OCI-LY7 (cell line): ENCODE measurements at regions not wholly inside any gene's neighbourhood (a gene's known extent, or its start where the extent isn't known, plus 50 kb on each side); places are given as distances from the start of the nearest gene placed in this dataset.

Source experiments
- BruUV-seq: library from RNA; stranded (reverse); fragments of 400-500 nt; replicated peaks from 2 replicates; lab custom pipeline; 2021; lab: Mats Ljungman, UMichigan
- CTCF ChIA-PET: fragments of 300-600 bp; sonication (Branson Sonifier 250); formaldehyde crosslinking; loops from one replicate; lab custom pipeline; 2022; ENCODE audit warnings: antibody characterized with exemption; ENCODE audit not compliant: unreplicated experiment; lab: Charles Lee
- POLR2A ChIA-PET: fragments of 300-600 bp; sonication (Branson Sonifier 250); formaldehyde crosslinking; loops from one replicate; lab custom pipeline; 2022; ENCODE audit warnings: antibody characterized with exemption; lab: Charles Lee
- DNase-seq: peaks from one replicate; pipeline ENCODE4 v3.0.0-alpha.2; 2015; ENCODE audit warnings: low spot score
- H2AFZ ChIP-seq: fragments of 200-600 bp; sonication (generic), shearing (Covaris generic); 2 replicates; pipeline ENCODE4 v1.6.1; 2014; ENCODE audit warnings: mild to moderate bottlenecking, antibody characterized with exemption, low read length, moderate library complexity
- H3K27ac ChIP-seq: fragments of 200-600 bp; sonication (generic); 2 replicates; pipeline ENCODE4 v1.5.1; 2014; ENCODE audit warnings: mixed run types, low read depth, mild to moderate bottlenecking, moderate library complexity, low read length, inconsistent platforms; ENCODE audit not compliant: poor library complexity, severe bottlenecking
- H3K36me3 ChIP-seq: fragments of 200-600 bp; sonication (generic); 2 replicates; pipeline ENCODE4 v1.6.1; 2014; ENCODE audit warnings: mild to moderate bottlenecking, antibody characterized with exemption, low read length, moderate library complexity, mixed read lengths; ENCODE audit not compliant: insufficient read depth
- H3K4me1 ChIP-seq: fragments of 200-600 bp; sonication (generic); 2 replicates; pipeline ENCODE4 v1.5.1; 2014; ENCODE audit warnings: mild to moderate bottlenecking, low read length; ENCODE audit not compliant: insufficient read depth, poor library complexity, severe bottlenecking
- H3K4me2 ChIP-seq: fragments of 200-600 bp; sonication (generic); 2 replicates; pipeline ENCODE4 v1.6.1; 2014; ENCODE audit warnings: mild to moderate bottlenecking, low read length
- H3K4me3 ChIP-seq: fragments of 200-600 bp; sonication (generic); 2 replicates; pipeline ENCODE4 v1.5.1; 2014; ENCODE audit warnings: mild to moderate bottlenecking, low read depth, low read length; ENCODE audit not compliant: poor library complexity, severe bottlenecking
- H3K79me2 ChIP-seq: fragments of 200-600 bp; sonication (generic); 2 replicates; pipeline ENCODE4 v1.6.1; 2016; ENCODE audit warnings: low read depth, mild to moderate bottlenecking, low read length, moderate library complexity, mixed read lengths; ENCODE audit not compliant: insufficient read depth
- H3K9me2 ChIP-seq: fragments of 200-600 bp; sonication (generic); 2 replicates; pipeline ENCODE4 v1.6.1; 2016; ENCODE audit warnings: mild to moderate bottlenecking, low read length, mixed read lengths; ENCODE audit not compliant: insufficient read depth
- H3K9me3 ChIP-seq: fragments of 200-600 bp; sonication (generic); 2 replicates; pipeline ENCODE4 v1.6.1; 2014; ENCODE audit warnings: mild to moderate bottlenecking, mixed run types, low read length, mixed read lengths
- H4K20me1 ChIP-seq: fragments of 200-600 bp; sonication (generic); 2 replicates; pipeline ENCODE4 v1.6.1; 2014; ENCODE audit warnings: mild to moderate bottlenecking, antibody characterized with exemption, low read length, moderate library complexity, mixed read lengths; ENCODE audit not compliant: insufficient read depth
- CTCF ChIP-seq: fragments of 200-600 bp; sonication (generic); conservative IDR thresholded peaks from 2 replicates; pipeline ENCODE4 v1.5.1; 2014; ENCODE audit warnings: mild to moderate bottlenecking, antibody characterized with exemption, low read length, moderate library complexity, mixed read lengths
- EZH2phosphoT487 ChIP-seq: fragments of 200-600 bp; sonication (generic); IDR thresholded peaks from 2 replicates; pipeline ENCODE4 v1.6.1; 2018; ENCODE audit warnings: low read depth, borderline replicate concordance, mild to moderate bottlenecking, mixed run types, antibody characterized with exemption, low read length, moderate library complexity, mixed read lengths
- intact Hi-C: fragments of 100-400 bp; cut with micrococcal nuclease; formaldehyde crosslinking; loops from one replicate; pipeline ENCODE4 v1.10.0; 2022; ENCODE audit not compliant: unreplicated experiment

GRCh38 chr3:150348500-150348899 is 59.6 kb upstream of the TSC22D2 start:
- ChIA-PET POLR2A (interaction anchor here (0.7 to 1.6 kb wide), 2 partner anchors 59 to 101 kb away, joined by 3 to 4 read pairs; partner anchors contain the start of gene TSC22D2), CTCF (no interaction called here)
- Histone ChIP-seq H2AFZ (no peak overlapping the region), H3K9me3 (no peaks in the 10 kb centered on the region), H3K36me3 (no peaks in the 10 kb centered on the region), H3K9me2 (no peaks in the 10 kb centered on the region), H4K20me1 (no peaks in the 10 kb centered on the region), H3K27ac (no peak overlapping the region), H3K4me1 (no peaks in the 10 kb centered on the region), H3K4me3 (no peak overlapping the region), H3K4me2 (no peak overlapping the region), H3K79me2 (no peaks in the 10 kb centered on the region)
- intact Hi-C loops, result no loop called here
- BruUV-seq, result no TSS peak
- no peak for DNase-seq
- TF ChIP-seq EZH2phosphoT487 (no peak), CTCF (no peak)

- ChIA-PET CTCF (no interaction called here), POLR2A (interaction anchor here (0.5 to 0.9 kb wide), 2 partner anchors 15 to 642 kb away, joined by 3 read pairs; no protein-coding TSS in a partner anchor)
- H3K79me2 ChIP-seq, result no peaks in the 10 kb centered on the region
- H3K4me2 ChIP-seq, result no peak overlapping the region
- H4K20me1 ChIP-seq, result no peaks in the 10 kb centered on the region
- H3K9me3 ChIP-seq, result no peaks in the 10 kb centered on the region
- intact Hi-C loops, result no loop called here
- no peak for DNase-seq
- TF ChIP-seq EZH2phosphoT487, result no peak
- TF ChIP-seq CTCF, result no peak
- H3K27ac ChIP-seq, result no peak overlapping the region
- no peaks in the 10 kb centered on the region for H3K36me3 ChIP-seq
- H2AFZ ChIP-seq, result no peak overlapping the region
- H3K9me2 ChIP-seq, result no peaks in the 10 kb centered on the region
- H3K4me3 ChIP-seq, result no peak overlapping the region
- no TSS peak for BruUV-seq
- H3K4me1 ChIP-seq, result no peaks in the 10 kb centered on the region
Measured at GRCh38 chr3:150346981-150347863, 60.9 kb upstream of the TSC22D2 start.

- BruUV-seq, result no TSS peak
- no peaks in the 10 kb centered on the region for H3K36me3 ChIP-seq
- H2AFZ ChIP-seq, result no peak overlapping the region
- H3K4me2 ChIP-seq, result no peak overlapping the region
- TF ChIP-seq CTCF (no peak), EZH2phosphoT487 (no peak)
- CTCF ChIA-PET, result no interaction called here
- no peak for DNase-seq
- H3K9me3 ChIP-seq, result no peaks in the 10 kb centered on the region
- no peaks in the 10 kb centered on the region for H3K9me2 ChIP-seq
- no peaks in the 10 kb centered on the region for H3K4me1 ChIP-seq
- no peaks in the 10 kb centered on the region for H4K20me1 ChIP-seq
- no peak overlapping the region for H3K4me3 ChIP-seq
- no peak overlapping the region for H3K27ac ChIP-seq
- H3K79me2 ChIP-seq, result no peaks in the 10 kb centered on the region
- intact Hi-C loops, result no loop called here
- POLR2A ChIA-PET, result interaction anchor here (0.6 to 1.3 kb wide), 2 partner anchors 49 to 141 kb away, joined by 3 to 4 read pairs; no protein-coding TSS in a partner anchor
Measured at GRCh38 chr3:150346266-150346665, 61.8 kb upstream of the TSC22D2 start.
